ENCODE measurements at regions not wholly inside any gene's neighbourhood (a gene's known extent, or its start where the extent isn't known, plus 50 kb on each side); places are given as distances from the start of the nearest gene placed in this dataset.

DNA sequence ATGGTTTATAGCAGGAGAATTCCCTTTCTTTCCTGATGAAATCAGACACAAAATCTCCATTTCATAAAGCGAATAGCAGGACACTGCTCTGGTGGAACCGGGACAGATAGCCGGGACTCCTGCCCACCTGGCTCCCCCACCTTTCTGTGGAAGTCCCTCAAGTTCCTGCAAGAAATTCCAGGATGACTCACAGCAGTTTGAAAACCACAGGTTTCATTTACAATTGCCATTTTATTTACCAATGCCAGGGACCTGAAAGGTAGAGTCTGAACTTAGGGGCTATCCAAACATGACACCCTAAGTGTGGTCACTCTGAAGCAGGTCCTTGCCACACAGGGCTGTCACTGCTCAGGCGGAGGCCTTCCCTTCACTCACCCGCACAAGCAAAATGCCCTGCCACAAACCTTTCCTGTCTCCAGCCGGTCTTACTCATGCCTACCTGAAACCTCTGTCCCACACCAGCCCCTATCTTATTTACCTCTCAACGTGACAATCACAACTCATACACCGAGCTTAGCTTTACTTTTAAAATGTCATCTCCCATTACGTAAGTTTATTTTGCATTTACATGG lies 63.3 kb upstream of the TAF1L start:
- H3K36me3 Mint-ChIP-seq (ENCODE audit: low read depth) = no peaks in the 10 kb centered on the region
- H3K4me3 Mint-ChIP-seq = no peak overlapping the region
- H3K9me3 Mint-ChIP-seq = peaks cover 23% of the 10 kb centered on the region
- no peaks in the 10 kb centered on the region for H3K4me1 Mint-ChIP-seq
- TF ChIP-seq, protein P1, sequence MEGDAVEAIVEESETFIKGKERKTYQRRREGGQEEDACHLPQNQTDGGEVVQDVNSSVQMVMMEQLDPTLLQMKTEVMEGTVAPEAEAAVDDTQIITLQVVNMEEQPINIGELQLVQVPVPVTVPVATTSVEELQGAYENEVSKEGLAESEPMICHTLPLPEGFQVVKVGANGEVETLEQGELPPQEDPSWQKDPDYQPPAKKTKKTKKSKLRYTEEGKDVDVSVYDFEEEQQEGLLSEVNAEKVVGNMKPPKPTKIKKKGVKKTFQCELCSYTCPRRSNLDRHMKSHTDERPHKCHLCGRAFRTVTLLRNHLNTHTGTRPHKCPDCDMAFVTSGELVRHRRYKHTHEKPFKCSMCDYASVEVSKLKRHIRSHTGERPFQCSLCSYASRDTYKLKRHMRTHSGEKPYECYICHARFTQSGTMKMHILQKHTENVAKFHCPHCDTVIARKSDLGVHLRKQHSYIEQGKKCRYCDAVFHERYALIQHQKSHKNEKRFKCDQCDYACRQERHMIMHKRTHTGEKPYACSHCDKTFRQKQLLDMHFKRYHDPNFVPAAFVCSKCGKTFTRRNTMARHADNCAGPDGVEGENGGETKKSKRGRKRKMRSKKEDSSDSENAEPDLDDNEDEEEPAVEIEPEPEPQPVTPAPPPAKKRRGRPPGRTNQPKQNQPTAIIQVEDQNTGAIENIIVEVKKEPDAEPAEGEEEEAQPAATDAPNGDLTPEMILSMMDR (IDR thresholded peaks at IDR 0.05) = no peak
- no peak overlapping the region for H3K27ac Mint-ChIP-seq
- peaks cover 10% of the 10 kb centered on the region for H3K27me3 Mint-ChIP-seq (ENCODE audit: low read depth, poor library complexity)
- DNase-seq = no peak

DNA sequence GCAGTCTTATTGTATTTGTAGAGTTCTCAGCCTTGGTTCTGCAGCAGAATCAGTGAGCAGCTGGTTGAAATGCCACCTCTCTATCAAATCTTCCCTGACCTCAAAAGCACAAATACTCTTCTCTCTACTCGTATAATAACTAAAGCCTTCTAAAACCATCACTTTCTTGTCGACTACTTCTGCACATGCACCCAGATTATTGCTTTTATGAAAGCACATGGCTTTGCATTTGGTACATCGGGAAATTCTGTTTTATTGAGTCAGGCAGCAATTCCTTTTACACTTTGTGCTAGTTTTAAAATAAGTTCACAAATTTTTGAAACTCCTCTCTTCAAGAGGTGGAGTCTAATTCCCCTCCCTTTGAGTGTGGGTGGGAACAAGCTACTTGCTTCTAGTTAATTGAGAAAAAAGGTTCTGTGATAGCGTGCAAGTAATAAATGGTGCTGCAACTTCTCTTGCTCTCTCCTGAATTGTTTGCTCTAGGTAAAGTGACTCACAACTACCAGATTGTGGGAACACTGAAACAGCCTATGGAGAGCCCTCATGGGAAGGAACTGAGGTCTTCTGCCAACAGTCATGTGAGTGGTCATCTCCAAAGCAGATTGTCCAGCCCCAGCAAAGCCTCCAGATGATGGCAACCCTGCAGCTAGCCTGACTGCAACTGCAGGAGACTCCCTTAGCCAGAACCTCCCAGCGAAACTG lies 66.0 kb upstream of the TAF1L start:
- TF ChIP-seq, protein P1 (IDR thresholded peaks at IDR 0.05) = no peak
- Mint-ChIP-seq H3K36me3 (ENCODE audit: low read depth) (no peaks in the 10 kb centered on the region), H3K4me3 (no peak overlapping the region), H3K4me1 (no peaks in the 10 kb centered on the region), H3K27me3 (ENCODE audit: low read depth, poor library complexity) (peaks cover 15% of the 10 kb centered on the region), H3K9me3 (peaks cover 11% of the 10 kb centered on the region), H3K27ac (no peak overlapping the region)
- no peak for DNase-seq

DNA sequence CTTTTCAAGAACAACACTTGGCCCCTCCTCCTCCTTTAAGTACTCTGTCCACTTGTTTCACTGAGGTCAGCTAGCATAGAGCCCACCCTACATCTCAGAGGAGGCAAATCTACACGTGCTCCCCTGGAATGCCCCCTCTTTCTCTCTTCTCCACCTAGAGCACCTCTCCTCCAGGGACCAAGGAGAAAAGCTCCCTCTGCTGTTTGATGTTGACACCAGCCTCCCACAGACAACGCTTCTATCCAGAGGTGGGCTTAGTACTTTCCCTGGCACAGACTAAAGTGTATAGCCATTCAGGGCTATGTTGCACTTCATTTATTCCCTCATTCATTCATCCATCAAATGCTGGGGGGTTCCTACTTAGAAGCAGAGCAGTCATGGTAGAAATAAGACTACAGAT lies 68.2 kb upstream of the TAF1L start:
- DNase-seq = no peak
- Mint-ChIP-seq H3K27ac (no peak overlapping the region), H3K36me3 (ENCODE audit: low read depth) (no peaks in the 10 kb centered on the region), H3K27me3 (ENCODE audit: low read depth, poor library complexity) (peaks cover 15% of the 10 kb centered on the region), H3K4me1 (no peaks in the 10 kb centered on the region), H3K9me3 (peaks cover 12% of the 10 kb centered on the region), H3K4me3 (no peak overlapping the region)
- TF ChIP-seq, protein P1 (IDR thresholded peaks at IDR 0.05) = no peak

DNA sequence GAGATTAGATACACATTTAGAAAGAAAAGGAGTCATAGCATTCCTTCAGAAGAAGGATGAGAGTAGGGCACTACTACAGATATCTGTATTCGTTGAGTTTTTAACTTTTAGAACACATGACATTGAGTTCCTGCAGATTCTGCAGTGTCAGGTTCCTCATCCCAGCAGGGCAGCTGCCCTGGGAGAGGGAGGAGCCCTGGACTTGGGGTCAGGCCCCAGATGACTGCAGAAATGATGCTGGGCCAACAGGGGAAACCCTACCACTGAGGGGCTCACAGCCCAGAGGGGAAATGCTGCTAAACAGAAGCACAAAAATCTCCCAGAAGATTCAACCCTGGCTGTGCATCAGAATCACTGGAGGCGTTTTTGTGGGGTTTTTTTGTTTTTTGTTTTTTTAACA lies 68.9 kb upstream of the TAF1L start:
- Mint-ChIP-seq H3K4me1 (no peaks in the 10 kb centered on the region), H3K27ac (no peak overlapping the region), H3K9me3 (peaks cover 11% of the 10 kb centered on the region), H3K36me3 (ENCODE audit: low read depth) (no peaks in the 10 kb centered on the region), H3K4me3 (no peak overlapping the region), H3K27me3 (ENCODE audit: low read depth, poor library complexity) (peaks cover 15% of the 10 kb centered on the region)
- TF ChIP-seq, protein P1 (IDR thresholded peaks at IDR 0.05) = no peak
- DNase-seq = no peak

DNA sequence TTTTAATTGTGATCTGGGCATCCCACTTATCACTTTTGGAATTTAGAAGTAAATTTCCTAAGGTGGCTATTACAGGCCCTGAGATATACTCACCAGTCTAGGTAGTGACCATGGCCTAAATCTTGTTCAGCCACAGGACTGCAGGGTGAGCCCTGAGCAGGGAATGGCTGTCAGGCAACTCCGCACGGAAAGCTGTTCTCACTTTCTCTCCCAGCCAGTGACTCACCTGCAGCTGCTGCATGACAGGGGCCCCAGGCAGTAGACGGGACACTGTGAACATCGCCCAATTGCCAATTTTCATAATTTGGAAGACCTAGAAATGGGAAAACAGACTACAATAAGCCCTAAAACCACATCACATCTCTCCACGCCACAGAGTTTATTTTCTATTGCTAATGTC lies 69.6 kb upstream of the TAF1L start:
- Mint-ChIP-seq H3K27ac (no peak overlapping the region), H3K9me3 (peaks cover 19% of the 10 kb centered on the region), H3K4me3 (no peak overlapping the region), H3K36me3 (ENCODE audit: low read depth) (no peaks in the 10 kb centered on the region), H3K4me1 (no peaks in the 10 kb centered on the region), H3K27me3 (ENCODE audit: low read depth, poor library complexity) (peaks cover 11% of the 10 kb centered on the region)
- TF ChIP-seq, protein P1 (IDR thresholded peaks at IDR 0.05) = no peak
- DNase-seq = no peak

Measured in nephron progenitor cell (in vitro differentiated cells).